Superior temporal gyrus (tissue), 1 donor: ENCODE measurements at regions not wholly inside any gene's neighbourhood (a gene's known extent, or its start where the extent isn't known, plus 50 kb on each side); places are given as distances from the start of the nearest gene placed in this dataset.
"Not testable (repeated sequence)": the region's sequence is repeated elsewhere in the genome, so short reads cannot be mapped to it uniquely, and the experiment has no call there.

Experiments
- DNase-seq: peaks from one replicate; pipeline ENCODE4 v3.0.0-alpha.2; 2016; ENCODE audit errors: extremely low spot score

GRCh38 chr6:169406804-169407203, 153.2 kb upstream of the THBS2 start:
- no peak for DNase-seq

- no peak for DNase-seq
These were observed 152.4 kb upstream of the THBS2 start for GRCh38 chr6:169406034-169406433.

- no peak for DNase-seq
These were observed 151.2 kb upstream of the THBS2 start for GRCh38 chr6:169404828-169405227.

GRCh38 chr6:169398342-169399105, 144.9 kb upstream of the THBS2 start:
- DNase-seq = no peak

GRCh38 chr6:169397684-169398083, 144.0 kb upstream of the THBS2 start:
- DNase-seq = no peak

GRCh38 chr6:169396554-169397163, 143.0 kb upstream of the THBS2 start:
- DNase-seq = no peak

GRCh38 chr6:169396009-169396539, 142.4 kb upstream of the THBS2 start:
- not testable (repeated sequence) for DNase-seq

GRCh38 chr6:169395080-169395805, 141.6 kb upstream of the THBS2 start:
- no peak for DNase-seq

- no peak for DNase-seq
These were observed 140.1 kb upstream of the THBS2 start for GRCh38 chr6:169393753-169394152.

GRCh38 chr6:169391473-169392071, 137.9 kb upstream of the THBS2 start:
- DNase-seq = no peak

GRCh38 chr6:169388395-169389166, 134.9 kb upstream of the THBS2 start:
- no peak for DNase-seq

GRCh38 chr6:169387809-169388383, 134.2 kb upstream of the THBS2 start:
- DNase-seq = no peak

GRCh38 chr6:169386411-169387057, 132.9 kb upstream of the THBS2 start:
- DNase-seq = no peak

GRCh38 chr6:169385237-169385880, 131.7 kb upstream of the THBS2 start:
- DNase-seq = no peak

GRCh38 chr6:169384291-169384690, 130.6 kb upstream of the THBS2 start:
- DNase-seq = no peak

- DNase-seq = no peak
These were observed 129.6 kb upstream of the THBS2 start for GRCh38 chr6:169383265-169383664.

- DNase-seq = no peak
These were observed 129.1 kb upstream of the THBS2 start for GRCh38 chr6:169382735-169383134.

GRCh38 chr6:169381988-169382387, 128.3 kb upstream of the THBS2 start:
- DNase-seq = no peak

GRCh38 chr6:169380493-169380892, 126.8 kb upstream of the THBS2 start:
- no peak for DNase-seq

- DNase-seq = no peak
These were observed 125.9 kb upstream of the THBS2 start for GRCh38 chr6:169379495-169380070.
